KBM-7 (cell line): ENCODE measurements at regions not wholly inside any gene's neighbourhood (a gene's known extent, or its start where the extent isn't known, plus 50 kb on each side); places are given as distances from the start of the nearest gene placed in this dataset.
"Not testable (repeated sequence)": the region's sequence is repeated elsewhere in the genome, so short reads cannot be mapped to it uniquely, and the experiment has no call there.

ENCODE experiments used
- DNase-seq: peaks from one replicate; pipeline ENCODE4 v3.0.0-alpha.2; 2015
- in situ Hi-C: fragments of 300-500 bp; cut with MboI; formaldehyde crosslinking; loops from 2 replicates; pipeline ENCODE4 v1.14.3; 2020; ENCODE audit warnings: low sequenced_read_pairs, low pct_unique_long_range_greater_than_20kb, mixed read lengths

DNA sequence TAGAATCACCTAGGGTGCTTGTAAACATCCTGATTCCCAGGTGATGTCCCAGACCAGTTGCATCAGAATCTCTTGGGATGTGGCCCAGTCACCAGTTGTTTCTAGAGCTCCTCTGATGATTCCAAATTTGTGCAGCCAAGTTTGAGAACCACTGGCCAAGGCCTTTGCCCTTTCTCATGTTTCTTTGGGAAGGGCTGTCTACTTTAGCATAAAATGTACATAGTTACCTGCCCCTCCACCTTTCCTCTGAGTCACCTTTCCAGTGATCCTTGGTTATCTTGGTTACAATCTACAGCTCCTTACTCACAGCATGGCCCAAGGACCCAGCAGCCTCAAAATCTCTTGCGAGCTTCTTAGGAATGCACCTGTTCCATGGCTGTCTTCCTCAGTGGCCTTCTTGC lies 206.2 kb upstream of the ADRA1D start:
- no peak for DNase-seq
- in situ Hi-C loops = no loop called here

DNA sequence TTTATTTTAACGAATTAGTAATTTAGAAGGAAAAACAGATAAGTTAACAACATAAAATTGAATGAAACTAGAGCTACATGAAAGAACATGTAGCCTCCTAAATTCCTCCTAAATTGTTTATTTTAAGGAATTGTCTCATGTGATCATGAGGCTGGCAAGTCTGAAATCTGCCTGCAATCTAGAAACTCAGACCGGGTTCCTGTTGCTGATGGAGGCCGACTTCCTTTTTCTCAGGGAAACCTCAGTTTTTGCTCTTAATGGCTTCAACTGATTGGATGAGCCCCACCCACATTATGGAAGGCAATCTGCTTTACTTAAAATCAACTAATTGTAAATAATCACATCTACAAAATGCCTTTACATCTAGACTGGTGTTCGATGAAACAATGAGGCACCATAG lies 205.0 kb upstream of the ADRA1D start:
- in situ Hi-C loops = no loop called here
- DNase-seq = no peak

DNA sequence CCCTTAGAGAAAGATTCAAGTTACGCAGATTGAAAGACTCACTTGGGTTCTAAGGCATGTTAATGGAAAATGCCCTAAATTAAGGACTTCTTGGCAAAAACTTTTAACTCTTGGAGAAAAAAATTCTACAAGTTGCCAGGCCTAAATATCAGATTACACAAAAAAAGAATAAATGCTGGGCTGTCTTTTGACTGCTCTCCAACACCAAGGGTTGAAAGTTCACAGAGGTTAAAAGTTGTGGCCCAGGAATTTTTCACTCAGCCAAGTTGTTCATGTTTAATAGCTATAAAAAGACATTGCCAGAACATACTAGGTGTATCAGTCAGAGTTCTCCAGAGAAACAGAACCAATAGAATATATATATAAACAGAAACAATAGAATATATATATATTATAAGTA lies 204.3 kb upstream of the ADRA1D start:
- in situ Hi-C loops = no loop called here
- DNase-seq = no peak

DNA sequence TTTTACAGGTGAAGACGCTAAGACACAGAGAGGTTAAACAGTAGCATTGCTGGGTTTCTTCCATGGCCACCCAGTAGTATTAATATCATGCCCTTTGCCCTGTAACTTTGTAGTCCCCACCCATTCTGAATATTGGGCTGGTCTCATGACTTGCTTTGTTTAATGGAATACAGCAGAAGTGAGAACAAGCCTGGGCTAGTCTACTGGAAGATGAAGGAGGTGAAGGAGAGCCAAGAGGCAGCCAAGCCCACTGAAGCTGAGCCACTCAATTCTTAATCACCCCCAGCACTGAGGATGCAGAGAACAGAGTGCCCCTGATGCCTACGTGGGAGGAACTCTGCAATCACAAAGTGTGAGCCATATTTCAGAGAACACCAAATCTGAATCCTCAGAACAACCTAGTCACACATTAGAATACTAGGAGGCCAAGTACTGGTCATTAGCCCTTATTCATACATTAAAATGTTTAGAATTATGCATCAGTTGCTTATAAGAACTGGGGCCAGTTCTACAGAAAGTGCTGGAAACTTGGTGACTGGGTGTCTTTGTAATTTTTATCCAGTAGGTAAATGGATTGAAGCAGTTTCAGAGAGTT lies 202.5 kb upstream of the ADRA1D start:
- no peak for DNase-seq
- in situ Hi-C loops = no loop called here

DNA sequence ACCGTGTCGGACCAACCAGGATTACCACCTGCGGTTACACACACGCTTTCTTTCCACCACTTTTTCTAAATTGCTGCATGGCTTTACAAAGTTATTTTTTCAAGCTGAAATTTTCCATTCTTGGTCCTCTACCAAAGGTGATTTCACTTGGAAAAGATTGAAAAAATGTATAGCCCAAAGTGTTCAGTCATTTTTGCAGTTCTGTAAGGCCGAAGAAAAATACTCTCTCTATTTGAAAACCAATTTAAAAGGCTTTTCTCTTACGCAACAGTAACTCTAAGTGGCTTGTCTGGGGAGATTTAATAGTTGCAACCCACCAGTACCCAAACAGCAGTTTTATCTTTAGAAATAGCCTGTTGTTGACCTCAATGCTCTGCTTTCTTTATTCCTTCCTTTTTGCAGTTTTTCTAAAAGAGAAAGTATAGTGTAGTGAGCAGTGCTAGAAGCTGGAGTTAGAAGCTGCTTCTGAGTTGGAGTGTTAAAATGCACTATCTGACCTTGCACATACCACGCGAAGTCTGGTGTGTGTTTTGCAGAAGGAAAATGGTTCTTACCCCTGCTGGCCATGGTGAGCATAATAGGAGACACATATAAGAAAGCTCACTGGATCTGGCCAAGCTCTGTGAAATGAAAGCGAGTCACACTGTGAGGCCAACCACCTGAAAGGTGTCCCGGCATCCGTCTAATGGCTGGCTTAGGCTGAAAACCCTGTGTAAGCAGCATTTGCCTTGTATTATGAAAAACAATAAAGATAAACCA lies 201.0 kb upstream of the ADRA1D start:
- DNase-seq = peak; percentile 6
- in situ Hi-C loops = no loop called here

DNA sequence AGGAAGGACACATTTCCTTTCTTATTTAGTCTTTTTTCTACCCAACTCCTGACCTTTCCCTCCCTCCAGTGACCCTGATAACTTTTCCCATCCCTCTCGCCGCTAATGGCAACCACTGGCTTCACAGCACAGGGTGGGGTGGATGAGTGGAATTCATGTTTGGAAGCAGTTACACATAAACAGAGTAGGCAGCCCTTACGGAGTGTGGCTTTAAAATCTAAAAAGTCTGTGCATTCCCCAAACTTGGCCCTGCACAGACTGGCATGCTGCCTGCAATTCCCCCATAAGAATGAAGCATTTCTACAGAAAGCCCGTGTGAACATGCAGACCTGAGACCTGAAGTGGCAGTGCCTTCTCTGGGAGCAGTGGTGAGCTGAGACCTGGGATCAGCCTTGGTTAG lies 196.7 kb upstream of the ADRA1D start:
- no peak for DNase-seq
- in situ Hi-C loops = no loop called here

DNA sequence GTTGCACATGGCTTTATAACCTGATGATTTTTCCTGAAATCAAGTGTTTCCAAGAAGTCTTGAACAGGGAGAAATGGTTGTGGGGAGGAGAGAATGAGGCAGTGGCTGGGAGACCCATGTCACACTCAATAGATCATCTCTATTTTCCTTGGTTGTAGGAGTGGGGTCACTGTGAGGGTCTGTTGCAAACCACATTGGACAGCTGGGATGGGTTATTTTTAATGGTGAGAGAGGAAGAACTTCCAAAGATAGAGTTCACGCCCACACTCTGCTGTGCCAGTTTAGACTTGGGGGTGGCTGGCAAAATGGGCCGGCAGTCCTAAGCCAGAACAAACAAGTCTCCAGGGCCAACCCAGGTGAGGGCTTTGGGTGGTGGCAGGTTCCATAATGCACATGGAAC lies 196.2 kb upstream of the ADRA1D start:
- no peak for DNase-seq
- in situ Hi-C loops = no loop called here

DNA sequence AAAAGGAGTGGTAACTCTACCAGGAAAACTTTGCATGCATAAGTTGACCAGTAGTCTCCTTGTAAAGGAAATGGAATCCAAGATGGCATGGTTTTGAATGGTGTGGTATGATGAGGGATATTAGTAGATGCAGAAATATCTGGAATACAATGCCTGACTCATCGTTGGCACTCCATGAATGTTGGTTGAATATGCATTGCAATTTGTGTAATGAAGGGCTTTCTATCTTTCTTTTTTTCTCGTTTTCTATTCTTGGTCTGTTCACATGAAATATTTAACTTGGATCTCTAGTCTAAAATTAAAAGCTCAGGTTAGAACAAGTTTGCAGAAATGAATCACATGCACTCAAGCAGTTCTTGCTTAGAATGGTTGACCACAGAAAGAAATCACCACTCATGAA lies 195.3 kb upstream of the ADRA1D start:
- no peak for DNase-seq
- in situ Hi-C loops = no loop called here

DNA sequence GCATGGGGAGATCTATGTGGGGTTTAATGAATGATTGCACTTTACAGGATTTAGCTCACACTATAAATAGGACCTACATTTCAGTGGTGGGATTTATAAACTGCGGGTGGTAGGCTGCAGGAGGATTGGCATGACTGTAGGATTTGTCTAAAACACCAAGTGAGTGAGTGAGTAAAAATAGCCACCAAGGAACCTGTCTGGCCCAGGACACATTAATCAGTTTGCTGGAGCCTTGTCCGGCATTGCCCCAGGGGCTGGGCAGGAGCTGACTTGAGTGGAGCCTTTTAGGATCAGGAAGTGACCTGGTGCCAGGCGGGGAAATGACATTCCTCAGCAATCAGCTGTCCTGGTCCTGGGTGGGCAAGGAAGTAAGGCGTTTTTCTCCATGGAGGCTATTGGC lies 193.9 kb upstream of the ADRA1D start:
- in situ Hi-C loops = no loop called here
- no peak for DNase-seq

DNA sequence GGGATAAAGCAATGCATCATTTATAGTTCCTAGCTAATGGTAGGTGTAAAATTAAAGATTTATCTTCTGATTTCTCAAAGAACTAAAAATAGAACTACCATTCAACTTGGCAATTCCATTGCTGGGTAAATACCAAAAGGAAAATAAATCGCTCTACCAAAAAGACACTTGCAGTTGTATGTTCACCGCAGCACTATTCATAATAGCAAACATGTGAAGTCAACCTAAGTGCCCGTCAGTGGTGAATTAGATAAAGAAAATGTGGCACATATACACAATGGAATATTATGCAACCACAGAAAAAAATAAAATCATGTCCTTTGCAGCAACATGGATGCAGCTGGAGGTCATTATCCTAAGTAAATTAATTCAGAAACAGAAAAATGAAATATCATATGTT lies 192.8 kb upstream of the ADRA1D start:
- in situ Hi-C loops = no loop called here

DNA sequence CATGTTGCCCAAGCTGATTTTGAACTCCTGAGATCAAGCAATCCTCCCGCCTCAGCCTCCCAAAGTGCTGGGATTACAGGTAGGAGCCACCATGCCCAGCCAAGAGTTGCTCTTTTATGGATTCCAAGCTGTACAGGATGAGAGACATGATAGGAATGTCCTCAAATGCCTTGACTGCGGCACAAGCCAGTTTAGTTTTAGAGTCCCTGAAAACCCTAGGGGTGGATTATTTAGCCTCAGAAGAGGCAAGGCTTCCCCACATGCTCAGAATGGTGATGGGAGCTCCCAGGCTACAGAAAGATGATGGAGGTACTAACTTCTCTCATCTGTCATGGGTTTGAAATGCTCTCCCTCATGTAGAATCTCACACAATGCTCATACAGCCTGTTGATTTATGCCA lies 192.1 kb upstream of the ADRA1D start:
- no peak for DNase-seq
- in situ Hi-C loops = no loop called here

More for the DNA sequence above, 192.8 kb upstream of the ADRA1D start:
- DNase-seq = no peak

DNA sequence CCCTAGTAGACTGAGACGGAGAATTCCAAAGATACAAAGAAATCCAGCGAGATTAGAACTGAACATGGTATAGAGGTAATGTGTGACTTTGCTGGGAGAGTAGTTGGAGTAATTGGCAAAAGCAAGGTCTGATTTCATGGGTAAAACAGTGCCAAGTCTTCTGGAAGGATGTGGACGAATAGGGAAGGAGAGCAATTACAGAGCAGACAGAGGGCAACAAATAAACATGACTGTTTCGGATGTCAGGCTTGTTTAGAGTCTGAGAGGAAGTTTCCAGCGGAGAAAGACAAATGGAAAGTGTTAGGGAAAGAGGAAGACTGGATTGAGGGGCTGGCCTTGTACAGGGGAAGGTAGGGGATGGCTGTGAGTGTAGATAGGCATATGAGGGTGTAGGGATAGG lies 190.4 kb upstream of the ADRA1D start:
- no peak for DNase-seq
- in situ Hi-C loops = no loop called here

DNA sequence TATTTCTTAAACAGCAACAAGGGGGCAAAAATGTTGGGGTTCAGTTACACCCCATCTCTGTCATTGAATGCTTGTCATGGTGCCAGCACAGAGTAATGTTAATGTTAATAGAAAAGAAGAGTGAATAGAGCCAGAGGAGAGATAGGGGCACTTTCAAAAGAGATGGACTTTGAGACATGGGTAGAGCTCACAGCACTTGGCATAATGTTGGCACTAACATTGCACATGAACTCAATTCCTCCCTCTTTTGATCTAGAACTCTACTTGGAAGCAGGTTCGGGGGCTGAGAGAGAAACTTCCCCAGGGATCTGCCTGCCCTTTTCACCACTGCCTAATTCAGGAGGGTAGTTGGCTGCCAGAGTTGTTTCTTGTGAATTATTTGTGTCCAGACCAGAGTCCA lies 188.0 kb upstream of the ADRA1D start:
- in situ Hi-C loops = no loop called here

DNA sequence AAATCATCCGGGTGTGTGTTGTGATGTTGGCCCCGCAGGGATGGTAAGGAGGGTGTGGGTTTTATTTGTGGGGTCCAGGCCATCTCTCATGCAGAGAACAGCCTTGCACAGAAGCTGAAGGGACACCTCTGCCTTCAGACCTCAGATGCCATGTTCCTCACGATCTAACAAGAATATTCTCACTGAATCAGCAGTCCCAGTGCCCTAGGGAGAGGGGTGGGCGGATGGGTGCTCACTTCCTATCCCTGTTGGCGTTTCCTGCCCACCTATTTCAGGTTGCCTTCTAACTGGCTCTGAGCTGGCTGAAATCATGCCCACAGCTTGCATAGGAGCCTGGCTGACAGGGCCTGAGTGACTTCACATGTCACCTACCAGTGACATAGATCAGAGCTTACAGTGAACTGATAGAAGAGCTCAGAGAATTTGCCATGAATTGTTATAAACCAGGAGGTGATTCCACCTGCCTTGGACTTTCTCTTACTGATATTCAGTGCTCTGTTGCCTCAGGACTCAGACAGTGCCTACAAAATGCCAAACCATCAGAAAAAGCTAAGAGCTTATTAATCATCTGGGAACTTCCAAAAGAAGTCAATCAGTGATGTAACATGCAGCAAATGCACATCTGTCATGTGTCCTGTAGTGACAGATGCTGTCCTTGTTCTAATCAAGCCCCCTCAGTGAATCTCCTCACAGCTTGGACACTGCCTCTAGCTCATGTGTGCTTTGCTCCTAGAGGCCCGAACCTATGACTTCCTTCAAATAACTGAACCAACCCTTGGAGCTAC lies 186.8 kb upstream of the ADRA1D start:
- no peak for DNase-seq
- in situ Hi-C loops = no loop called here

More for the DNA sequence above, 188.0 kb upstream of the ADRA1D start:
- no peak for DNase-seq

DNA sequence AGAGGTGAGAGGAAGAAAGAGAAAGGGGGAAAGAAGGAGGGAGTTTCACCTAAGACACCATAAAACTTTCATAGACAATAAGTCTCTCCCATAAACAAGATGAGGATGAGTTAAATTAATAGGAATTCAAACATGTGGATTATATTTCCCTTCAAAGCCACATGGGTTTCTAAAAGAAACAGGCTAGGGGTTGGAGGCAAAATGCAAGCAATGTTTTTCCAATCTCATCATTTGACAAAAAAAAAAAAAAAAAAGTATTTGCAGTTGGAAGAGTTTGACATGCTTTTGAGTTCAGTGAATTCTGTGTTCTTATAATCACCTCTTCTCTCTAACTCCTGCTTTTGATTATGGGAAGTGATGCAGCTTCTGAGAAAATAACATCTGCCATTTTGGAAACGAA lies 186.1 kb upstream of the ADRA1D start:
- DNase-seq = no peak
- in situ Hi-C loops = no loop called here

DNA sequence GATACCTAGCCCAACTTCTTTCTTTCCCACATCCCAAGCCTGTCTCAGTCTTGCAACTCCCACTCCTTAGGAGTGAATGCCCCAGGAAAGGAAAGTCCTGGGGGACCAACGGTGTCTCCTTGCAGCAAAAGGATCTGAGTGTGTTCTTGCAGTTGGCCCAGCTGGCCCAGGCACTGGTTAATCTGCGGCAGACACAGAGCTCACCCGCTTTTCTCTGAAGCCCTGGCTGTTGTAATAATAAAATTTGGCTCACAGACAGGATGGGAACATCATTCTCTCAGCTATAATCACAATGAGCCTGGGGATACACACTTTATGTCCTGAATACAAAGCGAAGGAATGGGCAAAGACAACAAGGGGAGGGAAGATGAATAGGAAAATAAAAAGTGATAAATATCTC lies 185.6 kb upstream of the ADRA1D start:
- no peak for DNase-seq
- in situ Hi-C loops = no loop called here

DNA sequence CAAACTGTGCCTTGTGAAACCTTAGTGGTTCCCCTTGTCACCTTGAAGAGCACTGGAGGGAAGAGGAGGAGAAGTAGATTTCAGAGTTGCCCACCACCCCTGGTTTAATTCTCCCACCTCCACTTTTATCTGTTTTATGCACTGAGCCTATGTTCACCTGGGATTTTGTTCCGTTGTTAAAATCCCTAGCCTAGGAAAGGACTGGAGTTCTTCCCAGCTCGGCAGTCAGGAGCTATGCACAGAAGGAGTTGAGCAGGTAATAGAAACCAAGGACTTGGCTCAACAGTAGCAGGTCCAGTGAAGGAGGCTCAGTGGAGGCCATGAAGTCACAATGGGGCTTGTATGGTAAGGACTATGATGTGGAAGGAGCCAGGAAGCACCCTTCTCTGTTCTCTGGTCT lies 182.4 kb upstream of the ADRA1D start:
- in situ Hi-C loops = no loop called here
- no peak for DNase-seq

DNA sequence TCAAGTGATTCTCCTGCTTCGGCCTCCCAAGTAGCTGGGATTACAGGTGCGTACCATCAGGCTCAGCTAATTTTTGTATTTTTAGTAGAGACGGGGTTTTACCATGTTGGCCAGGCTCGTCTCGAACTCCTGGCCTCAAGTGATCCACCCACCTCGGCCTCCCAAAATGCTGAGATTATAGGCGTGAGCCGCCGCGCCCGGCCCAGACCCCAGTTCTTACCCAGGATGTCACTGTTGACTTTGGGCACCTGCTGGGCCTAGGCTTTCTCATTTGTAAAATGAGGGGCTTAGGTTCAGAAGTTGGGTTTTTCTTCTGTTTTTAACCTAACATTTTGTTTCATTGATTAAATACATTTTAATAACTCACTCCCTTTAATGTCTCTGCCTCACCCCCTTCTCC lies 181.7 kb upstream of the ADRA1D start:
- in situ Hi-C loops = not testable (repeated sequence)

DNA sequence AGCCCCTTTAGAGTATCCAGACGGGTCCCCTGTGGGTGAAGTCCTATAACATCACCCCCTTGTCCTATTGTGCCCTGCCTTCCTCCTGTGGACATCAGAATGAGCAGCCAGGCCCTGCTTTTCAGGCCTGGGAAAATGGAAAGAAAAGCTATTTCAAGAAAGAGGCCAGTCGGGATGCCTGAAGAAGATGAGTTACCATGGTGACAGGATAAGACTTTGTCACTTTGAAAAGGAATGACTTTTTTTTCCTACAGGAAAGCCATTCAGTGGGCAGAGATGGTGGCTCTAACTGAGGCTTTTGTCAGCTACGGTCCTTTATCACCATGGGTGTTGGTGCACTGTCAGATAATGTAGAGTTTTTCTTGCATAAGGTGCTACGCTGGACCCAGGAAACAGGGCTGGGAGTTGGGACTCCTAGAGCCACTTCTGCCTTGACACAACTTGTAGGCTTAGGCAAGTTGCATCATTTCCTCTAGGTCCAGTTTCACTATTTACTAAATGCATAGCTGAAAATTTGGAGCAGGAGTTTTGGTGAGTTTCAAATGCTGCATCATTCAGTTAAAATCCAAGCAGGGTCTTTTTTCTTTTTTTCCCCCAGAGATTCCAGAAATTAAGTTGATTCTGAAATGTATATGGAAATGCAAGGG lies 179.0 kb upstream of the ADRA1D start:
- in situ Hi-C loops = no loop called here
- no peak for DNase-seq

More for the DNA sequence above, 181.7 kb upstream of the ADRA1D start:
- DNase-seq = not testable (repeated sequence)

DNA sequence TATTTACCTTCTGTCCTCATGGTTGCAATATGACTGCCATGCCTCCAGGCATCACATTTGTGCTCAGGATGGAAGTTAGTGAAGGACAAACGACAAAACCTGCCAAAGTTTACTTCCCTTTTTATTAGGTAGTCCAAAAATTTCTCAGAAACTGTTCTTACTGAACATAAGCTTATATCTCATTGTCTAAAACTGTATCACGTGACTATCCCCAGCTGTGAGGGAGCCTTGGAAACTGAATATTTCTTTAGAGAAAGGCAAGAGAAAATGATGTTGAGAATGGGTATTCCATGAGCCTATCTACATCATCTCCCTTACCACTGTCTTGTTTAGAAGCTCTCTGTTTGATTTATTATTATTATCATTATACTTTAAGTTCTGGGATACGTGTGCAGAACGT lies 169.1 kb upstream of the ADRA1D start:
- DNase-seq = no peak
- in situ Hi-C loops = no loop called here
